Loucy (cell line): ENCODE measurements at regions not wholly inside any gene's neighbourhood (a gene's known extent, or its start where the extent isn't known, plus 50 kb on each side); places are given as distances from the start of the nearest gene placed in this dataset.

ENCODE experiments used
- H2AFZ ChIP-seq: fragments of 200-600 bp; sonication (generic); 2 replicates; pipeline ENCODE4 v1.6.0; 2016; ENCODE audit warnings: antibody characterized with exemption, mild to moderate bottlenecking, low read length, moderate library complexity
- H3F3A ChIP-seq: fragments of 200-600 bp; 2 replicates; pipeline ENCODE4 v1.6.0; 2016; ENCODE audit warnings: antibody characterized with exemption, low read depth, mild to moderate bottlenecking
- H3K27me3 ChIP-seq: fragments of 200-600 bp; sonication (generic); 2 replicates; pipeline ENCODE4 v1.6.1; 2014; ENCODE audit warnings: low read length, mild to moderate bottlenecking; ENCODE audit not compliant: insufficient read depth, poor library complexity, severe bottlenecking
- H3K36me3 ChIP-seq: fragments of 200-600 bp; sonication (generic); 2 replicates; pipeline ENCODE4 v1.6.1; 2016; ENCODE audit warnings: low read length; ENCODE audit not compliant: insufficient read depth
- H3K4me1 ChIP-seq: fragments of 200-600 bp; sonication (generic); 2 replicates; pipeline ENCODE4 v1.5.1; 2014; ENCODE audit warnings: low read length, mild to moderate bottlenecking; ENCODE audit not compliant: insufficient read depth, poor library complexity, severe bottlenecking
- H3K4me2 ChIP-seq: fragments of 200-600 bp; sonication (generic); 2 replicates; pipeline ENCODE4 v1.6.0; 2014; ENCODE audit warnings: antibody characterized with exemption, low read length, low read depth, mild to moderate bottlenecking; ENCODE audit not compliant: poor library complexity, severe bottlenecking
- H3K4me3 ChIP-seq: fragments of 200-600 bp; sonication (generic); 2 replicates; pipeline ENCODE4 v1.5.1; 2014; ENCODE audit warnings: low read length, mild to moderate bottlenecking, mixed read lengths; ENCODE audit not compliant: poor library complexity, severe bottlenecking
- H3K79me2 ChIP-seq: fragments of 200-600 bp; sonication (generic); 2 replicates; pipeline ENCODE4 v1.6.1; 2014; ENCODE audit warnings: low read length; ENCODE audit not compliant: insufficient read depth
- H3K9ac ChIP-seq: fragments of 200-600 bp; sonication (generic); 2 replicates; pipeline ENCODE4 v1.6.0; 2014; ENCODE audit warnings: mild to moderate bottlenecking, low read depth, low read length, moderate library complexity; ENCODE audit not compliant: poor library complexity, severe bottlenecking
- H3K9me2 ChIP-seq: fragments of 200-600 bp; sonication (generic); replicated peaks from 2 replicates; pipeline ENCODE4 v1.6.1; 2016; ENCODE audit warnings: low read depth, low read length, mixed read lengths
- H3K9me3 ChIP-seq: fragments of 200-600 bp; sonication (generic); 2 replicates; pipeline ENCODE4 v1.6.1; 2014; ENCODE audit warnings: mild to moderate bottlenecking, antibody characterized with exemption, low read length, low read depth; ENCODE audit not compliant: insufficient read depth
- H4K20me1 ChIP-seq: fragments of 200-600 bp; sonication (generic); 2 replicates; pipeline ENCODE4 v1.6.0; 2014; ENCODE audit warnings: antibody characterized with exemption, low read length, mild to moderate bottlenecking; ENCODE audit not compliant: insufficient read depth, poor library complexity, severe bottlenecking
- EZH2phosphoT487 ChIP-seq: fragments of 200-600 bp; IDR thresholded peaks from 2 replicates; pipeline ENCODE4 v1.6.1; 2018; ENCODE audit warnings: antibody characterized with exemption, mild to moderate bottlenecking, moderate library complexity, borderline replicate concordance
- TF ChIP-seq, protein P1 (sequence below): fragments of 200-600 bp; sonication (generic); conservative IDR thresholded peaks from 2 replicates; pipeline ENCODE4 v1.5.1; 2014; ENCODE audit warnings: mild to moderate bottlenecking, antibody characterized with exemption, low read length

DNA sequence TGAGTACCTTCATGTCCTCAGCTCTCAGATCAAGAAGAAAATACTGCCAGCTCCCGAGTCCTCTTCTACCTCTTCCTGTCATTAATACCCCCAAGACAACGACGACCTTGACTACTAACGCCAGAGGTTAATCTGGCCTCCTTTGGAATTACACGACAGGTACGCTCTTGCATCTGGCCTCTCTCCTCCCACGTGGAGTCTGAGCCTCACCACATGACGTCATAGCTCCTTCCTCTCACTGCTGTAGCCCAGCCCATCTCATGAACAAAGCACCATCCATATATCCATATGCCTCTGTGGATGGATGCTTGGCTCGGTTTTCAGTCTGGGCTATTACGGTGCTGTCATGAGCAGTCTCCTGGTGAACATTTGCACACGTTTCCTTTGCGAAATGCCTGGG, 110.2 kb upstream of the TNRC6C start:
- Histone ChIP-seq H4K20me1 (no peaks in the 10 kb centered on the region), H2AFZ (no peak overlapping the region), H3K79me2 (no peaks in the 10 kb centered on the region), H3K27me3 (no peaks in the 10 kb centered on the region), H3K4me1 (peaks cover 58% of the 10 kb centered on the region), H3K4me2 (peak overlapping the region; percentile 61), H3K9me3 (no peaks in the 10 kb centered on the region), H3K9me2 (no peaks in the 10 kb centered on the region), H3K9ac (peak overlapping the region; percentile 68), H3K36me3 (no peaks in the 10 kb centered on the region), H3K4me3 (no peak overlapping the region), H3F3A (peaks cover 18% of the 10 kb centered on the region)
- TF ChIP-seq, protein P1, sequence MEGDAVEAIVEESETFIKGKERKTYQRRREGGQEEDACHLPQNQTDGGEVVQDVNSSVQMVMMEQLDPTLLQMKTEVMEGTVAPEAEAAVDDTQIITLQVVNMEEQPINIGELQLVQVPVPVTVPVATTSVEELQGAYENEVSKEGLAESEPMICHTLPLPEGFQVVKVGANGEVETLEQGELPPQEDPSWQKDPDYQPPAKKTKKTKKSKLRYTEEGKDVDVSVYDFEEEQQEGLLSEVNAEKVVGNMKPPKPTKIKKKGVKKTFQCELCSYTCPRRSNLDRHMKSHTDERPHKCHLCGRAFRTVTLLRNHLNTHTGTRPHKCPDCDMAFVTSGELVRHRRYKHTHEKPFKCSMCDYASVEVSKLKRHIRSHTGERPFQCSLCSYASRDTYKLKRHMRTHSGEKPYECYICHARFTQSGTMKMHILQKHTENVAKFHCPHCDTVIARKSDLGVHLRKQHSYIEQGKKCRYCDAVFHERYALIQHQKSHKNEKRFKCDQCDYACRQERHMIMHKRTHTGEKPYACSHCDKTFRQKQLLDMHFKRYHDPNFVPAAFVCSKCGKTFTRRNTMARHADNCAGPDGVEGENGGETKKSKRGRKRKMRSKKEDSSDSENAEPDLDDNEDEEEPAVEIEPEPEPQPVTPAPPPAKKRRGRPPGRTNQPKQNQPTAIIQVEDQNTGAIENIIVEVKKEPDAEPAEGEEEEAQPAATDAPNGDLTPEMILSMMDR, result no peak
- TF ChIP-seq EZH2phosphoT487, result no peak

DNA sequence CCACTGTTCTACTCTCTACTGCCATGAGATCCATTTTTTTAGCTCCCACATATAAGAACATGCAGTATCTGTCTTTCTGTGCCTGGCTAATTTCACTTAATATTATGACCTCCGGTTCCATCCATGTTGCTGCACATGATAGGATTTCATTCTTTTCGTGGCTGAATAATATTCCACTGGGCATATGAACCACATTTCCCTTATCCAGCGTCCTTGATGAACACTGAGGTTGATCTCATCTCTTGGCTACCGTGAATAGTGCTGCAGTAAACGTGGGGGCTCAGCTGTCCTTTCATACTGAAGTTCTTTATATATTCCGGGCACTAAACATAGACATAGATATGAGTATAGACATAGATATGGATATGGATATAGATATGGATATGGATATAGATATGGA, 109.3 kb upstream of the TNRC6C start:
- no peaks in the 10 kb centered on the region for H3K79me2 ChIP-seq
- no peak overlapping the region for H3K4me2 ChIP-seq
- H3F3A ChIP-seq, result peaks cover 10% of the 10 kb centered on the region
- peaks cover 57% of the 10 kb centered on the region for H3K4me1 ChIP-seq
- H3K9me2 ChIP-seq, result no peaks in the 10 kb centered on the region
- no peak overlapping the region for H3K9ac ChIP-seq
- TF ChIP-seq EZH2phosphoT487, result no peak
- TF ChIP-seq, protein P1, result no peak
- no peaks in the 10 kb centered on the region for H3K27me3 ChIP-seq
- H2AFZ ChIP-seq, result no peak overlapping the region
- no peaks in the 10 kb centered on the region for H3K36me3 ChIP-seq
- H4K20me1 ChIP-seq, result no peaks in the 10 kb centered on the region
- no peak overlapping the region for H3K4me3 ChIP-seq
- H3K9me3 ChIP-seq, result no peaks in the 10 kb centered on the region

DNA sequence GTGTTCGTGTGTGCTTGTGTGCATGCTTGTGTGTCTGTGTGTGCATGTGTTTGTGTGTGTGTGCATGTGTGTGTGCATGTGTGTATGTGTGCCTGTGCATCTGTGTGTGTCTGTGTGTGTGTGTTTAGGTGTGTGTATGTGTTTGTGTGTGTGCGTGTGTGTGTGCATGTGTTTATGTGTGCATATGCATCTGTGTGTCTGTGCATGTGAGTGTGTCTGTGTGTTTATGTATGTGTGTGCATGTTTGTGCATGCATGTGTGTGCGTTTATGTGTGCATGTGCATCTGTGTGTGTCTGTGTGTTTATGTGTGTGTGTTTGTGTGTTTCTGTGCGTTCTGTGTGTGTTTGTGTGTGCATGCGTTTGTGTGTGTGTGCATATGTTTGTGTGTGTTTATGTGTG, 106.6 kb upstream of the TNRC6C start:
- H3K4me1 ChIP-seq, result peaks cover 47% of the 10 kb centered on the region
- no peaks in the 10 kb centered on the region for H3K9me2 ChIP-seq
- no peak overlapping the region for H2AFZ ChIP-seq

More for the DNA sequence above, 106.6 kb upstream of the TNRC6C start:
- H3F3A ChIP-seq, result peaks cover 5% of the 10 kb centered on the region; the same call in 1 of the 2 replicates
- no peaks in the 10 kb centered on the region for H3K36me3 ChIP-seq
- no peak overlapping the region for H3K9ac ChIP-seq
- H3K4me2 ChIP-seq, result no peak overlapping the region
- H3K27me3 ChIP-seq, result no peaks in the 10 kb centered on the region
- H3K9me3 ChIP-seq, result no peaks in the 10 kb centered on the region
- no peaks in the 10 kb centered on the region for H4K20me1 ChIP-seq
- no peak overlapping the region for H3K4me3 ChIP-seq
- no peaks in the 10 kb centered on the region for H3K79me2 ChIP-seq
- TF ChIP-seq, protein P1, result no peak
- no peak for TF ChIP-seq EZH2phosphoT487
